ENCODE measurements at regions not wholly inside any gene's neighbourhood (a gene's known extent, or its start where the extent isn't known, plus 50 kb on each side); places are given as distances from the start of the nearest gene placed in this dataset.

DNA sequence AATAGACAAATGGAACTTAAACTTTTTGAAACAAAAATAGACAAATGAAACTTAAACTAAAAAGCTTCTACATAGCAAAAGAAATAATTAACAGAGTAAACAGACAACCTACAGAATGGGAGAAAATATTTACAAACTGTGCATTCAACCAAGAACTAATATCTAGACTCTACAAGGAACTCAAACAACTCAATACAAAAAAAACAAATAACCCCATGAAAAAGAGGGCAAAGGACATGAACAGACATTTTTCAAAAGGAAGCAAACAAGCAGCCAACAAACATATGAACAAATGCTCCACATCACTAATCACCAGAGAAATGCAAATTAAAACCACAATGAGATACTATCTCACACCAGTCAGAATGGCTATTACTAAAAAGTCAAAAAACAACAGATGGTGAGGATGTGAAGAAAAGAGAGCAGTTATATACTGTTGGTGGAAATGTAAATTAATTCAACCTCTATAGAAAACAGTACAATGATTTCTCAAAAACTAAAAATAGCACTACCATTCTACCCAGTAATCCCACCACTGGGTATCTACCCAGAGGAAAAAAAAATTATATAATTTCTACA, 170.8 kb upstream of the RGMB start:
- TF ChIP-seq, protein P1, sequence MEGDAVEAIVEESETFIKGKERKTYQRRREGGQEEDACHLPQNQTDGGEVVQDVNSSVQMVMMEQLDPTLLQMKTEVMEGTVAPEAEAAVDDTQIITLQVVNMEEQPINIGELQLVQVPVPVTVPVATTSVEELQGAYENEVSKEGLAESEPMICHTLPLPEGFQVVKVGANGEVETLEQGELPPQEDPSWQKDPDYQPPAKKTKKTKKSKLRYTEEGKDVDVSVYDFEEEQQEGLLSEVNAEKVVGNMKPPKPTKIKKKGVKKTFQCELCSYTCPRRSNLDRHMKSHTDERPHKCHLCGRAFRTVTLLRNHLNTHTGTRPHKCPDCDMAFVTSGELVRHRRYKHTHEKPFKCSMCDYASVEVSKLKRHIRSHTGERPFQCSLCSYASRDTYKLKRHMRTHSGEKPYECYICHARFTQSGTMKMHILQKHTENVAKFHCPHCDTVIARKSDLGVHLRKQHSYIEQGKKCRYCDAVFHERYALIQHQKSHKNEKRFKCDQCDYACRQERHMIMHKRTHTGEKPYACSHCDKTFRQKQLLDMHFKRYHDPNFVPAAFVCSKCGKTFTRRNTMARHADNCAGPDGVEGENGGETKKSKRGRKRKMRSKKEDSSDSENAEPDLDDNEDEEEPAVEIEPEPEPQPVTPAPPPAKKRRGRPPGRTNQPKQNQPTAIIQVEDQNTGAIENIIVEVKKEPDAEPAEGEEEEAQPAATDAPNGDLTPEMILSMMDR (IDR thresholded peaks at IDR 0.05; ENCODE audit: unreplicated experiment), result no peak
- Mint-ChIP-seq H3K4me3 (ENCODE audit: unreplicated experiment) (no peak overlapping the region), H3K27me3 (ENCODE audit: unreplicated experiment) (peaks cover 3% of the 10 kb centered on the region), H3K27ac (ENCODE audit: unreplicated experiment) (no peak overlapping the region), H3K9me3 (ENCODE audit: unreplicated experiment) (peaks cover 5% of the 10 kb centered on the region), H3K4me1 (ENCODE audit: unreplicated experiment) (peaks cover 9% of the 10 kb centered on the region), H3K36me3 (ENCODE audit: low read depth, unreplicated experiment) (peaks cover 10% of the 10 kb centered on the region)
- DNase-seq (ENCODE audit: low spot score), result no peak

DNA sequence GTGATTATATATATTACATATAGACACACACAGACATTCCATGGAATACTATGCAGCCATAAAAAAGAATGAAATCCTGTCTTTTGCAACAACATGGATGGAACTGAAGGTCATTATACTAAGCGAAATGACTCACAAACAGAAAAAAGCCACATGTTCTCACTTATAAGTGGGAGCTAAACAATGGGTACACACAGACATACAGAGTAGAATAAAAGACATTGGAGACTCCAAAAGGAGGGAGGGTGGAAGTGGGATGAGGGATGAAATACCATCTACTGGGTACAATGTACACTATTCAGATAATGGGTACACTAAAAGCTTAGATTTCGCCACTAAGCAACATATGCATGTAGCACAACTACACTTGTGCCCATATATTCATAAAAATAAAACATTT, 170.0 kb upstream of the RGMB start:
- no peak for DNase-seq (ENCODE audit: low spot score)
- Mint-ChIP-seq H3K4me1 (ENCODE audit: unreplicated experiment) (peaks cover 9% of the 10 kb centered on the region), H3K36me3 (ENCODE audit: low read depth, unreplicated experiment) (peaks cover 10% of the 10 kb centered on the region), H3K27ac (ENCODE audit: unreplicated experiment) (no peak overlapping the region), H3K27me3 (ENCODE audit: unreplicated experiment) (peaks cover 3% of the 10 kb centered on the region), H3K9me3 (ENCODE audit: unreplicated experiment) (peaks cover 5% of the 10 kb centered on the region), H3K4me3 (ENCODE audit: unreplicated experiment) (no peak overlapping the region)
- TF ChIP-seq, protein P1 (IDR thresholded peaks at IDR 0.05; ENCODE audit: unreplicated experiment), result no peak

DNA sequence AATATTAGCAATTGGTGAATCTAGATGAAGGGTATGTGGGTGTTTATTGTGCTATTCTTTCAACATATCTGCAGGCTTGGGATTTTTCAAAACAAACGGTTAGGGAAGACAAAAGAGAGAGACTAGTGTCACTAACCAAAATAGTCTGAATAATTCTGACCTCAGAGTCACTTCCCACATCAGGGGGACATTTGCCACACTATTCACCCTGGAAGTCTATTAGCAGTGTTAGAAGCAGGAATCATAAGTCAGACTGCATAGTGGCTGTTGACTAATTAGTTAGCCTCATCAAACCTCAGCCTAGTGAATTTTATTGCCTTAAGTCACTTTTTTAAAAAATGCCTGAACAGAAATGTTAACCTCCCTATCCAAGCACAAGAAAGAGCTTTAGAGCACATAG, 169.2 kb upstream of the RGMB start:
- Mint-ChIP-seq H3K27ac (ENCODE audit: unreplicated experiment) (no peak overlapping the region), H3K4me1 (ENCODE audit: unreplicated experiment) (peaks cover 9% of the 10 kb centered on the region), H3K27me3 (ENCODE audit: unreplicated experiment) (peaks cover 3% of the 10 kb centered on the region), H3K9me3 (ENCODE audit: unreplicated experiment) (peaks cover 5% of the 10 kb centered on the region), H3K4me3 (ENCODE audit: unreplicated experiment) (no peak overlapping the region), H3K36me3 (ENCODE audit: low read depth, unreplicated experiment) (peaks cover 10% of the 10 kb centered on the region)
- TF ChIP-seq, protein P1 (IDR thresholded peaks at IDR 0.05; ENCODE audit: unreplicated experiment), result no peak
- DNase-seq (ENCODE audit: low spot score), result no peak

DNA sequence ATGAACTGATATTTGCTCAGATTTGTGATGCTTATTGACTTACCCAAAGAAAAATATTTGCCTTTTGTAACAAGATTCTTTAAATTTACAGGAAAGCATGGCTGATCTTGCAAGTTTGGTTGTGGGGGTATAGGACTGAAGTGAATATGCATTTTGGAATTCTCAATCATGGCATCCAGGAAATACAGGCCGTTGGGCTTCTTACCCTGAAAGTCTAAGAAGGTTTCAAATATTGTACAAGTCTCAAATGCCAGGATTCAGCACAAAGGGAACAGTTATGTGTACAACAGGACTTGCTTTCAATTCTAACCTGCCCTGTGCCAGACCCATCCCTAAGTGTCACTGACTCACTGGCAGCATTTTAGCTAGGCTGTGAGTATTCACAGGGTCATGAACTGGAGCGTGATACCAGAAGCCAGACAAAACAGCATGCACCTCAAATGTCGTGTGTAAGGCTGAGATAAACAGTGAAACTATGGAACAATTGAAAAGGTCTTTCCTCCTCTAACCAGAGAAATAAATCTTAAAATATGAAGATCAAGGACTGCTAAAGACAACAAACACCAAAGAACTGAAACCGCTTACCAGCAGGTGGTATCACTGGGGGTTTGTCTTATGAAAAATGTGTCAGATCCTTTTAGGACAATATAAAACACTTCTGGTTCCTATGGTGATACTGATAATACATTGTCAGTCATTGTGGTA, 168.6 kb upstream of the RGMB start:
- peaks cover 10% of the 10 kb centered on the region for H3K36me3 Mint-ChIP-seq (ENCODE audit: low read depth, unreplicated experiment)
- peaks cover 5% of the 10 kb centered on the region for H3K9me3 Mint-ChIP-seq (ENCODE audit: unreplicated experiment)
- H3K4me1 Mint-ChIP-seq (ENCODE audit: unreplicated experiment), result peaks cover 9% of the 10 kb centered on the region
- no peak for DNase-seq (ENCODE audit: low spot score)
- peaks cover 3% of the 10 kb centered on the region for H3K27me3 Mint-ChIP-seq (ENCODE audit: unreplicated experiment)
- TF ChIP-seq, protein P1 (IDR thresholded peaks at IDR 0.05; ENCODE audit: unreplicated experiment), result no peak
- peak overlapping the region; percentile 79 for H3K27ac Mint-ChIP-seq (ENCODE audit: unreplicated experiment)
- H3K4me3 Mint-ChIP-seq (ENCODE audit: unreplicated experiment), result no peak overlapping the region

DNA sequence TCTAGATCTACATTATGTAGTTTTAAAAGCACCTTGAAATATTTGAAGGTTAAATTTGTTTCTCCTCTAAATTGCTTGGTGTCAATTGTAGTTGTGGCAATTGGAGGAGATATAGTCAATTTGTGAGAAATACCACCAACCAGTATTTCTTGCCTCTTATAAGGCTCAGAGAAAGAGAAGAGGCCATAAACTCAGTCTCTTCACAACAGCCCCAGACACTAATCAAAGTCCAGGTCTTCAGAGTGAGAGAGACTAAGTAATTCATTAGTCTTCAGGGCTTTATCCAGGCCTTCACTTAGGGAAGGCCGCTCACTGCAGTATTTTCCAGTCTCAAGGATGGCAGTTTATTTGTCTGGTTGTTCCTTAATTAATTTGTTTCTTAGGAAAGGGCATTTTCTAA, 168.0 kb upstream of the RGMB start:
- Mint-ChIP-seq H3K27ac (ENCODE audit: unreplicated experiment) (no peak overlapping the region), H3K4me3 (ENCODE audit: unreplicated experiment) (no peak overlapping the region), H3K4me1 (ENCODE audit: unreplicated experiment) (peaks cover 9% of the 10 kb centered on the region), H3K27me3 (ENCODE audit: unreplicated experiment) (peaks cover 1% of the 10 kb centered on the region), H3K36me3 (ENCODE audit: low read depth, unreplicated experiment) (peaks cover 6% of the 10 kb centered on the region), H3K9me3 (ENCODE audit: unreplicated experiment) (no peaks in the 10 kb centered on the region)
- DNase-seq (ENCODE audit: low spot score), result no peak
- TF ChIP-seq, protein P1 (IDR thresholded peaks at IDR 0.05; ENCODE audit: unreplicated experiment), result no peak

All from endothelial cell (in vitro differentiated cells).